SK-N-SH (cell line): ENCODE measurements at regions not wholly inside any gene's neighbourhood (a gene's known extent, or its start where the extent isn't known, plus 50 kb on each side); places are given as distances from the start of the nearest gene placed in this dataset.

Experiments
- CTCF ChIA-PET: fragments of 300-600, 350-600 bp; formaldehyde crosslinking; extraction: SDS; loops from one replicate; lab custom pipeline; 2021; lab: Yijun Ruan, JAX
- POLR2A ChIA-PET: fragments of 350-600 bp; sonication (Branson Sonifier 250); formaldehyde crosslinking; extraction: SDS; loops from one replicate; lab custom pipeline; 2020; ENCODE audit warnings: antibody characterized with exemption, inconsistent platforms; lab: Yijun Ruan, JAX
- DNase-seq: peaks from one replicate; pipeline ENCODE4 v3.0.0; 2012
- H2AFZ ChIP-seq: fragments of 200-600 bp; sonication (generic); 2 replicates; pipeline ENCODE4 v1.8.1; 2016; ENCODE audit warnings: antibody characterized with exemption, mild to moderate bottlenecking, low read depth
- H3F3A ChIP-seq: fragments of 200-600 bp; sonication (generic); replicated peaks from 2 replicates; pipeline ENCODE3; 2016; ENCODE audit warnings: antibody characterized with exemption, mild to moderate bottlenecking; ENCODE audit not compliant: insufficient read depth
- H3K27ac ChIP-seq, 2 experiments: fragments of 200-500 bp in 1 of 2; fragments of 200-600 bp in 1 of 2; sonication (Bioruptor generic) in 1 of 2; sonication (generic), shearing (Covaris generic) in 1 of 2; 2 replicates each; pipeline versions ENCODE4 v1.5.1 to v1.6.1; 2014 to 2016; ENCODE audit warnings: low read depth in 2 of 2, inconsistent platforms in 1 of 2, low read length in 1 of 2, mild to moderate bottlenecking in 1 of 2, mixed read lengths in 1 of 2
- H3K27me3 ChIP-seq: fragments of 200-600 bp; sonication (generic), shearing (Covaris generic); 2 replicates; pipeline ENCODE4 v1.6.1; 2016; ENCODE audit warnings: mixed run types; ENCODE audit not compliant: insufficient read depth
- H3K36me3 ChIP-seq, 2 experiments: fragments of 200-500 bp in 1 of 2; fragments of 200-600 bp in 1 of 2; sonication (Bioruptor generic) in 1 of 2; sonication (generic) in 1 of 2; replicated peaks in 1 of 2; 2 replicates each; pipeline versions ENCODE3 to v1.5.1; 2014 to 2016; ENCODE audit warnings: low read length in 1 of 2, mild to moderate bottlenecking in 1 of 2; ENCODE audit not compliant: insufficient read depth in 2 of 2, control insufficient read depth in 1 of 2
- H3K4me1 ChIP-seq, 2 experiments: fragments of 200-500 bp in 1 of 2; fragments of 200-600 bp in 1 of 2; sonication (Bioruptor generic) in 1 of 2; sonication (generic), shearing (Covaris generic) in 1 of 2; 2 replicates each; pipeline versions ENCODE4 v1.5.1 to v1.6.1; 2014 to 2016; ENCODE audit warnings: low read depth in 1 of 2, low read length in 1 of 2, mixed run types in 1 of 2; ENCODE audit not compliant: insufficient read depth in 2 of 2, control insufficient read depth in 1 of 2
- H3K4me2 ChIP-seq: fragments of 200-600 bp; sonication (generic), shearing (Covaris generic); 2 replicates; pipeline ENCODE4 v1.6.1; 2017; ENCODE audit warnings: mixed run types
- H3K4me3 ChIP-seq, 2 experiments: fragments of 200-500 bp in 1 of 2; fragments of 200-600 bp in 1 of 2; sonication (Bioruptor generic) in 1 of 2; sonication (generic), shearing (Covaris generic) in 1 of 2; 2 replicates each; pipeline versions ENCODE4 v1.5.1 to v1.8.1; 2014 to 2016; ENCODE audit warnings: low read depth in 2 of 2, inconsistent platforms in 1 of 2, low read length in 1 of 2, mild to moderate bottlenecking in 1 of 2, mixed read lengths in 1 of 2, moderate library complexity in 1 of 2
- H3K79me2 ChIP-seq: fragments of 200-600 bp; sonication (generic); 2 replicates; pipeline ENCODE4 v1.8.1; 2017; ENCODE audit warnings: mild to moderate bottlenecking; ENCODE audit not compliant: insufficient read depth
- H3K9ac ChIP-seq: fragments of 200-600 bp; sonication (generic); 2 replicates; pipeline ENCODE4 v1.6.1; 2017; ENCODE audit warnings: mixed run types
- H3K9me2 ChIP-seq: fragments of 200-600 bp; sonication (generic); 2 replicates; pipeline ENCODE4 v1.6.1; 2017; ENCODE audit warnings: mixed run types
- H3K9me3 ChIP-seq: fragments of 200-600 bp; sonication (generic); 2 replicates; pipeline ENCODE4 v1.6.1; 2017; ENCODE audit warnings: mixed run types, mild to moderate bottlenecking, moderate library complexity
- H4K20me1 ChIP-seq: fragments of 200-600 bp; sonication (generic); 2 replicates; pipeline ENCODE4 v1.6.1; 2017; ENCODE audit warnings: mild to moderate bottlenecking, mixed run types; ENCODE audit not compliant: insufficient read depth
- EP300 ChIP-seq, 2 experiments: IDR thresholded peaks; 2 replicates each; pipeline versions ENCODE4 v1.4.0 to v1.6.1; 2012; ENCODE audit warnings: borderline replicate concordance in 1 of 2, low read depth in 1 of 2, low read length in 1 of 2
- FOSL2 ChIP-seq: IDR thresholded peaks from 2 replicates; pipeline ENCODE4 v1.4.0; 2012; ENCODE audit warnings: low read depth, mild to moderate bottlenecking, moderate library complexity, borderline replicate concordance
- FOXJ3 ChIP-seq: sonication (generic); formaldehyde crosslinking; IDR thresholded peaks from 2 replicates; pipeline ENCODE4 v1.5.1; 2020; ENCODE audit warnings: mild to moderate bottlenecking, missing genetic modification reagents
- GABPA ChIP-seq: IDR thresholded peaks from 2 replicates; pipeline ENCODE4 v1.4.0; 2012; ENCODE audit warnings: low read depth, mild to moderate bottlenecking
- JUND ChIP-seq: IDR thresholded peaks from 2 replicates; pipeline ENCODE4 v1.4.0; 2012
- MEF2A ChIP-seq: IDR thresholded peaks from 2 replicates; pipeline ENCODE4 v1.4.0; 2012; ENCODE audit warnings: low read depth, borderline replicate concordance
- NFIC ChIP-seq: IDR thresholded peaks from 2 replicates; pipeline ENCODE4 v1.4.0; 2012; ENCODE audit warnings: borderline replicate concordance
- POLR2AphosphoS5 ChIP-seq: IDR thresholded peaks from 2 replicates; pipeline ENCODE4 v1.6.1; 2012; ENCODE audit warnings: low read depth, low read length
- RAD21 ChIP-seq: IDR thresholded peaks from 2 replicates; pipeline ENCODE4 v1.6.1; 2012; ENCODE audit warnings: mild to moderate bottlenecking, low read length
- SIN3A ChIP-seq: IDR thresholded peaks from 2 replicates; pipeline ENCODE4 v1.6.1; 2012; ENCODE audit warnings: low read depth, mild to moderate bottlenecking, low read length, moderate library complexity, borderline replicate concordance
- SMC3 ChIP-seq: IDR thresholded peaks from 2 replicates; pipeline ENCODE4 v1.6.1; 2012; ENCODE audit warnings: low read depth, low read length, improper control_type of control experiment
- TAF1 ChIP-seq: IDR thresholded peaks from 2 replicates; pipeline ENCODE4 v1.6.1; 2012; ENCODE audit warnings: low read depth, mild to moderate bottlenecking, low read length, moderate library complexity, borderline replicate concordance
- TEAD4 ChIP-seq: IDR thresholded peaks from 2 replicates; pipeline ENCODE4 v1.4.0; 2012; ENCODE audit warnings: mild to moderate bottlenecking, borderline replicate concordance; ENCODE audit not compliant: insufficient read depth
- YY1 ChIP-seq: IDR thresholded peaks from 2 replicates; pipeline ENCODE4 v1.4.0; 2012; ENCODE audit warnings: low read depth, mild to moderate bottlenecking
- WGBS: methylation state at CpG from one replicate; pipeline ENCODE4 v1.1.6; 2017; ENCODE audit warnings: low lambda C conversion rate; 5-methylcytosine and 5-hydroxymethylcytosine counted together
- TF ChIP-seq, protein P1 (sequence below): IDR thresholded peaks from 2 replicates; pipeline ENCODE4 v1.4.0; 2012; ENCODE audit warnings: low read depth
- TF ChIP-seq, protein P2 (sequence below): fragments of 200-600 bp; sonication (generic); IDR thresholded peaks from 2 replicates; pipeline ENCODE4 v1.6.1; 2017; ENCODE audit warnings: antibody characterized with exemption, mild to moderate bottlenecking, moderate library complexity
- TF ChIP-seq, protein P3 (sequence below): fragments of 150-350 bp; IDR thresholded peaks from 2 replicates; pipeline ENCODE4 v1.6.1; 2017; ENCODE audit warnings: antibody characterized with exemption, low read length, low read depth, borderline replicate concordance
- TF ChIP-seq, protein P4 (sequence below): IDR thresholded peaks from 2 replicates; pipeline ENCODE4 v1.6.1; 2012; ENCODE audit warnings: mild to moderate bottlenecking, low read depth, low read length, moderate library complexity
- TF ChIP-seq, protein P5 (sequence below): IDR thresholded peaks from 2 replicates; pipeline ENCODE4; 2012

DNA sequence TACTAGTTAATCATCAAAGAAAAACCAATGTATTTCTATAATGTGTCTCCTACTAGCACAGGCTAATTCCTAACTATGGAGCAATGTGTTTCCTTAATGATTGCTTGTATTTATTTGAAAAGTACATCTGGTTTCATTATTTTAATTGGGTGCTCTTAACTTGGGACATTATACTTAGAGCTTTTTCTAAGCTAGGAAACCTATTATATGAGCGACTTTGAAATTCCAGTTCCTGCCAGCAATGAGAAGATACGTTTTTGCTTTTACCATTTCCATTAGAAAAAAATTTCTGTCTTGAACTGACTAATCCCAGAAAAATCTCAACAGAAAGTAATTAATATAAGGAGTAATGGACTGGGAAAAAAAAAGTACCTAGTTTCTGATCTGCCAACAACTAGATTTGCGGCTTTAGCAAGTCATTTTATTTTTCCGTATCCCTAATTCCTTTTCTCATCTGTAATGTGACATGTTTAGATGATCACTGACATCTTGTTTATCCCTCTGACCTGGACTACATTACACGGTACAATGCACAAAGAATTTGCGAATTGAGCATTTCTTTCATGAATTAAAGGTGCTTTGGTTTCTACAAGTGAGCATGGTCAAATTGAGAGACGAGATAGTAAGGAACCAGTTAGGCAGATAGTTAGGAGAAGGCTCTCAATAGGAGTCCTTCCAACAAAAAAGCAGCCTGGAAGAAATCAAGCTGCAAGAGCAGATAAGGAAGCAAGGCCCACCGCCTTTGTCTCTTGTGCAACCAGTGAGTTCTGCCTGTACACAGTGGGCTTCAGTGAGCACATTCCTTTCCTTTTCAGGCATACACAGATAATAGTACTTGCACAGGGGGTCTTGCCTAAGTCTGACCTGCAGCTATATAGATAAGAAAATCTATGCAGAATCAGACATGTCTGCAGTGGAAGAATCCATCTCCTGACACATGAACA lies 1765.0 kb upstream of the FLRT2 start:
- Histone ChIP-seq H3K9ac (no peak overlapping the region), H3F3A (no peaks in the 10 kb centered on the region), H3K4me2 (no peak overlapping the region), H4K20me1 (no peaks in the 10 kb centered on the region), H2AFZ (no peak overlapping the region), H3K27me3 (no peaks in the 10 kb centered on the region), H3K36me3 (no peaks in the 10 kb centered on the region), H3K4me3 (no peak overlapping the region), H3K4me1 (no peaks in the 10 kb centered on the region; a peak in 1 of 4 replicates), H3K79me2 (no peaks in the 10 kb centered on the region), H3K27ac (no peak overlapping the region), H3K9me3 (no peaks in the 10 kb centered on the region), H3K9me2 (no peaks in the 10 kb centered on the region)
- POLR2A ChIA-PET = no interaction called here
- no peak for DNase-seq
- CTCF ChIA-PET = no interaction called here
- 42% methylated on average over 8 of the region's 8 CpGs for WGBS
- no peak for TF ChIP-seq POLR2AphosphoS5
- TF ChIP-seq TEAD4 = no peak
- TF ChIP-seq, protein P1, sequence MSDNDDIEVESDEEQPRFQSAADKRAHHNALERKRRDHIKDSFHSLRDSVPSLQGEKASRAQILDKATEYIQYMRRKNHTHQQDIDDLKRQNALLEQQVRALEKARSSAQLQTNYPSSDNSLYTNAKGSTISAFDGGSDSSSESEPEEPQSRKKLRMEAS = no peak
- TF ChIP-seq, protein P2, sequence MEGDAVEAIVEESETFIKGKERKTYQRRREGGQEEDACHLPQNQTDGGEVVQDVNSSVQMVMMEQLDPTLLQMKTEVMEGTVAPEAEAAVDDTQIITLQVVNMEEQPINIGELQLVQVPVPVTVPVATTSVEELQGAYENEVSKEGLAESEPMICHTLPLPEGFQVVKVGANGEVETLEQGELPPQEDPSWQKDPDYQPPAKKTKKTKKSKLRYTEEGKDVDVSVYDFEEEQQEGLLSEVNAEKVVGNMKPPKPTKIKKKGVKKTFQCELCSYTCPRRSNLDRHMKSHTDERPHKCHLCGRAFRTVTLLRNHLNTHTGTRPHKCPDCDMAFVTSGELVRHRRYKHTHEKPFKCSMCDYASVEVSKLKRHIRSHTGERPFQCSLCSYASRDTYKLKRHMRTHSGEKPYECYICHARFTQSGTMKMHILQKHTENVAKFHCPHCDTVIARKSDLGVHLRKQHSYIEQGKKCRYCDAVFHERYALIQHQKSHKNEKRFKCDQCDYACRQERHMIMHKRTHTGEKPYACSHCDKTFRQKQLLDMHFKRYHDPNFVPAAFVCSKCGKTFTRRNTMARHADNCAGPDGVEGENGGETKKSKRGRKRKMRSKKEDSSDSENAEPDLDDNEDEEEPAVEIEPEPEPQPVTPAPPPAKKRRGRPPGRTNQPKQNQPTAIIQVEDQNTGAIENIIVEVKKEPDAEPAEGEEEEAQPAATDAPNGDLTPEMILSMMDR = no peak
- no peak for TF ChIP-seq FOSL2
- TF ChIP-seq JUND = no peak
- TF ChIP-seq RAD21 = no peak
- TF ChIP-seq TAF1 = no peak
- TF ChIP-seq, protein P3, sequence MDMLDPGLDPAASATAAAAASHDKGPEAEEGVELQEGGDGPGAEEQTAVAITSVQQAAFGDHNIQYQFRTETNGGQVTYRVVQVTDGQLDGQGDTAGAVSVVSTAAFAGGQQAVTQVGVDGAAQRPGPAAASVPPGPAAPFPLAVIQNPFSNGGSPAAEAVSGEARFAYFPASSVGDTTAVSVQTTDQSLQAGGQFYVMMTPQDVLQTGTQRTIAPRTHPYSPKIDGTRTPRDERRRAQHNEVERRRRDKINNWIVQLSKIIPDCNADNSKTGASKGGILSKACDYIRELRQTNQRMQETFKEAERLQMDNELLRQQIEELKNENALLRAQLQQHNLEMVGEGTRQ = no peak
- TF ChIP-seq SMC3 = no peak
- no peak for TF ChIP-seq EP300 (IDR thresholded peaks at IDR 0.05; ENCODE audit: borderline replicate concordance in 1 of 2, low read depth in 1 of 2, low read length in 1 of 2)
- no peak for TF ChIP-seq GABPA
- no peak for TF ChIP-seq NFIC
- TF ChIP-seq, protein P4, sequence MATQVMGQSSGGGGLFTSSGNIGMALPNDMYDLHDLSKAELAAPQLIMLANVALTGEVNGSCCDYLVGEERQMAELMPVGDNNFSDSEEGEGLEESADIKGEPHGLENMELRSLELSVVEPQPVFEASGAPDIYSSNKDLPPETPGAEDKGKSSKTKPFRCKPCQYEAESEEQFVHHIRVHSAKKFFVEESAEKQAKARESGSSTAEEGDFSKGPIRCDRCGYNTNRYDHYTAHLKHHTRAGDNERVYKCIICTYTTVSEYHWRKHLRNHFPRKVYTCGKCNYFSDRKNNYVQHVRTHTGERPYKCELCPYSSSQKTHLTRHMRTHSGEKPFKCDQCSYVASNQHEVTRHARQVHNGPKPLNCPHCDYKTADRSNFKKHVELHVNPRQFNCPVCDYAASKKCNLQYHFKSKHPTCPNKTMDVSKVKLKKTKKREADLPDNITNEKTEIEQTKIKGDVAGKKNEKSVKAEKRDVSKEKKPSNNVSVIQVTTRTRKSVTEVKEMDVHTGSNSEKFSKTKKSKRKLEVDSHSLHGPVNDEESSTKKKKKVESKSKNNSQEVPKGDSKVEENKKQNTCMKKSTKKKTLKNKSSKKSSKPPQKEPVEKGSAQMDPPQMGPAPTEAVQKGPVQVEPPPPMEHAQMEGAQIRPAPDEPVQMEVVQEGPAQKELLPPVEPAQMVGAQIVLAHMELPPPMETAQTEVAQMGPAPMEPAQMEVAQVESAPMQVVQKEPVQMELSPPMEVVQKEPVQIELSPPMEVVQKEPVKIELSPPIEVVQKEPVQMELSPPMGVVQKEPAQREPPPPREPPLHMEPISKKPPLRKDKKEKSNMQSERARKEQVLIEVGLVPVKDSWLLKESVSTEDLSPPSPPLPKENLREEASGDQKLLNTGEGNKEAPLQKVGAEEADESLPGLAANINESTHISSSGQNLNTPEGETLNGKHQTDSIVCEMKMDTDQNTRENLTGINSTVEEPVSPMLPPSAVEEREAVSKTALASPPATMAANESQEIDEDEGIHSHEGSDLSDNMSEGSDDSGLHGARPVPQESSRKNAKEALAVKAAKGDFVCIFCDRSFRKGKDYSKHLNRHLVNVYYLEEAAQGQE = no peak
- TF ChIP-seq, protein P5, sequence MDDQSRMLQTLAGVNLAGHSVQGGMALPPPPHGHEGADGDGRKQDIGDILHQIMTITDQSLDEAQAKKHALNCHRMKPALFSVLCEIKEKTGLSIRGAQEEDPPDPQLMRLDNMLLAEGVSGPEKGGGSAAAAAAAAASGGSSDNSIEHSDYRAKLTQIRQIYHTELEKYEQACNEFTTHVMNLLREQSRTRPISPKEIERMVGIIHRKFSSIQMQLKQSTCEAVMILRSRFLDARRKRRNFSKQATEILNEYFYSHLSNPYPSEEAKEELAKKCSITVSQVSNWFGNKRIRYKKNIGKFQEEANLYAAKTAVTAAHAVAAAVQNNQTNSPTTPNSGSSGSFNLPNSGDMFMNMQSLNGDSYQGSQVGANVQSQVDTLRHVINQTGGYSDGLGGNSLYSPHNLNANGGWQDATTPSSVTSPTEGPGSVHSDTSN = no peak
- no peak for TF ChIP-seq YY1
- no peak for TF ChIP-seq SIN3A
- TF ChIP-seq MEF2A = no peak
- no peak for TF ChIP-seq FOXJ3 (CRISPR knock-in tag)
